ENCODE measurements at regions not wholly inside any gene's neighbourhood (a gene's known extent, or its start where the extent isn't known, plus 50 kb on each side); places are given as distances from the start of the nearest gene placed in this dataset.

- no peaks in the 10 kb centered on the region for H3K9me3 ChIP-seq
- no peak overlapping the region for H3K27ac ChIP-seq
- no peaks in the 10 kb centered on the region for H3K4me1 ChIP-seq
- ATAC-seq (no peak), DNase-seq (no peak)
- H3K4me3 ChIP-seq: no peak overlapping the region
- intact Hi-C loops (cut with DNase I; ENCODE audit: low total_unique reads) (no loop called here), in situ Hi-C loops (cut with MboI; ENCODE audit: low sequenced_read_pairs in 4 of 4) (no loop called here)
- no peaks in the 10 kb centered on the region for H3K36me3 ChIP-seq
- no peaks in the 10 kb centered on the region for H3K27me3 ChIP-seq
- TF ChIP-seq POLR2A (IDR thresholded peaks at IDR 0.05): no peak
- TF ChIP-seq, protein P1, sequence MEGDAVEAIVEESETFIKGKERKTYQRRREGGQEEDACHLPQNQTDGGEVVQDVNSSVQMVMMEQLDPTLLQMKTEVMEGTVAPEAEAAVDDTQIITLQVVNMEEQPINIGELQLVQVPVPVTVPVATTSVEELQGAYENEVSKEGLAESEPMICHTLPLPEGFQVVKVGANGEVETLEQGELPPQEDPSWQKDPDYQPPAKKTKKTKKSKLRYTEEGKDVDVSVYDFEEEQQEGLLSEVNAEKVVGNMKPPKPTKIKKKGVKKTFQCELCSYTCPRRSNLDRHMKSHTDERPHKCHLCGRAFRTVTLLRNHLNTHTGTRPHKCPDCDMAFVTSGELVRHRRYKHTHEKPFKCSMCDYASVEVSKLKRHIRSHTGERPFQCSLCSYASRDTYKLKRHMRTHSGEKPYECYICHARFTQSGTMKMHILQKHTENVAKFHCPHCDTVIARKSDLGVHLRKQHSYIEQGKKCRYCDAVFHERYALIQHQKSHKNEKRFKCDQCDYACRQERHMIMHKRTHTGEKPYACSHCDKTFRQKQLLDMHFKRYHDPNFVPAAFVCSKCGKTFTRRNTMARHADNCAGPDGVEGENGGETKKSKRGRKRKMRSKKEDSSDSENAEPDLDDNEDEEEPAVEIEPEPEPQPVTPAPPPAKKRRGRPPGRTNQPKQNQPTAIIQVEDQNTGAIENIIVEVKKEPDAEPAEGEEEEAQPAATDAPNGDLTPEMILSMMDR (IDR thresholded peaks at IDR 0.05 in 4 of 5, conservative IDR thresholded peaks at IDR 0.05 in 1 of 5): no peak
Measured at GRCh38 chr5:106660681-106661080, 1010.1 kb downstream of the EFNA5 start.

DNA sequence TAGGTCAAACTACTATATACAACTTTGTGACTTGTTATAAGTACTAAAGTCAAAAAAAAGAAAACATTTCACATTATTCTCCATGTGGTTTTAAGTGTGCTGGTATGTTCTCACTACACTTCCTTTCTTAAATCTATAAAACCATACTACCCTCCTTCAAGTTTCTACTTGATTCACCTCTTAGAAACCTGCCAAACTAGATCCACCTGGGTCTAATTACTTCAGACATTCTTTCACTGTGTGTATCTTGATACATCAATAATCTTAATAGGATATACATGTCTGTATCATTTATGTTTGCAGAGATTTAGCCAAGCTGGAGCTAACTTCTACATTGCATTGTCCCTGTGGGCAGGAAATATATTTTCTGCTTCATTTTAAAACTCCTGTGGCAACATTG is 1012.6 kb downstream of the EFNA5 start:
- TF ChIP-seq, protein P1 (IDR thresholded peaks at IDR 0.05 in 4 of 5, conservative IDR thresholded peaks at IDR 0.05 in 1 of 5): no peak
- TF ChIP-seq POLR2A (IDR thresholded peaks at IDR 0.05): no peak
- ATAC-seq (no peak), DNase-seq (no peak)
- Histone ChIP-seq H3K4me1 (no peaks in the 10 kb centered on the region), H3K27me3 (no peaks in the 10 kb centered on the region), H3K4me3 (no peak overlapping the region), H3K9me3 (peaks cover 0 to 5% (median 0%) of the 10 kb centered on the region in 3 donors), H3K36me3 (no peaks in the 10 kb centered on the region), H3K27ac (no peak overlapping the region)
- intact Hi-C loops (cut with DNase I; ENCODE audit: low total_unique reads): no loop called here
- in situ Hi-C loops (cut with MboI; ENCODE audit: low sequenced_read_pairs in 4 of 4): no loop called here

GRCh38 chr5:106656821-106657220 is 1013.9 kb downstream of the EFNA5 start:
- intact Hi-C loops (cut with DNase I; ENCODE audit: low total_unique reads): no loop called here
- ATAC-seq: no peak

DNA sequence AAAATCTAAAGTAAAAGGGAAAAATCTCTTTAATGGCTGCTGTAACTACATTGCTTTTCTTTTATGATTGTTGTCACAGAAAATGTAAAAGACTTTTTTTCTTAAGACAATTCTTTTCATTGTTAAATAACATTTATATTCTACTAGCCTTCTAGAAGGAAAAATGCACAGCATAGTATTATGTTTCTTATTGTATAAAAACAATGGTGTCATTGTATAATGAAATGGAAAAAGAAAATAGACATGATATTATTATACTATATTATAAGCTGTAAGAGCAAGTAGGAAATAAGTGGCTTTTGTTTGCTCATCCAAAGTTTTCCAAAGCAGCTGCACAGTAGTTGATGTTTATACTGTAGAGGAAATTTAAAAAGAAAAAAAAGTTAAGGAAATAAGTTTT is 1021.7 kb downstream of the EFNA5 start:
- TF ChIP-seq, protein P1 (IDR thresholded peaks at IDR 0.05 in 4 of 5, conservative IDR thresholded peaks at IDR 0.05 in 1 of 5): no peak
- no peak for TF ChIP-seq POLR2A (IDR thresholded peaks at IDR 0.05)
- Histone ChIP-seq H3K4me3 (no peak overlapping the region), H3K27ac (no peak overlapping the region), H3K4me1 (no peaks in the 10 kb centered on the region), H3K27me3 (no peaks in the 10 kb centered on the region), H3K36me3 (no peaks in the 10 kb centered on the region), H3K9me3 (peaks cover 0 to under 1% (median 0%) of the 10 kb centered on the region in 3 donors)
- no peak for DNase-seq
- ATAC-seq: no peak
- in situ Hi-C loops (cut with MboI; ENCODE audit: low sequenced_read_pairs in 4 of 4): no loop called here
- intact Hi-C loops (cut with DNase I; ENCODE audit: low total_unique reads): no loop called here

More at GRCh38 chr5:106656821-106657220, 1013.9 kb downstream of the EFNA5 start:
- TF ChIP-seq, protein P1 (IDR thresholded peaks at IDR 0.05 in 4 of 5, conservative IDR thresholded peaks at IDR 0.05 in 1 of 5): no peak
- no peak for TF ChIP-seq POLR2A (IDR thresholded peaks at IDR 0.05)
- no peak overlapping the region for H3K27ac ChIP-seq
- no peaks in the 10 kb centered on the region for H3K36me3 ChIP-seq
- peaks cover 0 to 5% (median 0%) of the 10 kb centered on the region in 3 donors for H3K9me3 ChIP-seq
- DNase-seq: no peak
- in situ Hi-C loops (cut with MboI; ENCODE audit: low sequenced_read_pairs in 4 of 4): no loop called here
- no peak overlapping the region for H3K4me3 ChIP-seq
- H3K27me3 ChIP-seq: no peaks in the 10 kb centered on the region
- H3K4me1 ChIP-seq: no peaks in the 10 kb centered on the region

- H3K4me1 ChIP-seq: no peaks in the 10 kb centered on the region
- ATAC-seq: no peak
- H3K4me3 ChIP-seq: no peak overlapping the region
- no peaks in the 10 kb centered on the region for H3K9me3 ChIP-seq
- intact Hi-C loops (cut with DNase I; ENCODE audit: low total_unique reads) (no loop called here), in situ Hi-C loops (cut with MboI; ENCODE audit: low sequenced_read_pairs in 4 of 4) (no loop called here)
- H3K27ac ChIP-seq: no peak overlapping the region
- TF ChIP-seq POLR2A (IDR thresholded peaks at IDR 0.05): no peak
- TF ChIP-seq, protein P1 (IDR thresholded peaks at IDR 0.05 in 4 of 5, conservative IDR thresholded peaks at IDR 0.05 in 1 of 5): no peak
- no peaks in the 10 kb centered on the region for H3K36me3 ChIP-seq
- DNase-seq: no peak
- H3K27me3 ChIP-seq: no peaks in the 10 kb centered on the region
Measured at GRCh38 chr5:106648401-106648800, 1022.3 kb downstream of the EFNA5 start.
